Type B pancreatic cell (in vitro differentiated cells): ENCODE measurements at regions not wholly inside any gene's neighbourhood (a gene's known extent, or its start where the extent isn't known, plus 50 kb on each side); places are given as distances from the start of the nearest gene placed in this dataset.

Experiments
- DNase-seq: peaks from one replicate; pipeline ENCODE4 v3.0.0; 2021; ENCODE audit warnings: mixed read lengths; ENCODE audit not compliant: unreplicated experiment; ENCODE audit errors: extremely low spot score
- H3K27ac Mint-ChIP-seq: 2 replicates; pipeline ENCODE4 v1.8.0; 2021; ENCODE audit warnings: mild to moderate bottlenecking, mixed read lengths
- H3K27me3 Mint-ChIP-seq: 2 replicates; pipeline ENCODE4 v1.8.0; 2021; ENCODE audit warnings: mixed read lengths
- H3K36me3 Mint-ChIP-seq: 2 replicates; pipeline ENCODE4 v1.8.0; 2021; ENCODE audit warnings: mixed read lengths
- H3K4me1 Mint-ChIP-seq: one replicate; pipeline ENCODE4 v1.8.0; 2021; ENCODE audit warnings: mixed read lengths; ENCODE audit not compliant: unreplicated experiment
- H3K4me3 Mint-ChIP-seq: 2 replicates; pipeline ENCODE4 v1.8.0; 2021; ENCODE audit warnings: mild to moderate bottlenecking, mixed read lengths
- H3K9me3 Mint-ChIP-seq: 2 replicates; pipeline ENCODE4 v1.8.0; 2021; ENCODE audit warnings: mixed read lengths
- CTCF ChIP-seq: fragments of 200-600 bp; sonication (generic); conservative IDR thresholded peaks from 2 replicates; pipeline ENCODE4 v1.5.0; 2021; ENCODE audit warnings: antibody characterized with exemption, mild to moderate bottlenecking

- H3K9me3 Mint-ChIP-seq, result peaks cover 10% of the 10 kb centered on the region
- no peaks in the 10 kb centered on the region for H3K36me3 Mint-ChIP-seq
- no peaks in the 10 kb centered on the region for H3K4me1 Mint-ChIP-seq
- no peak for TF ChIP-seq CTCF
- H3K4me3 Mint-ChIP-seq, result no peak overlapping the region
- H3K27me3 Mint-ChIP-seq, result no peaks in the 10 kb centered on the region
- DNase-seq, result no peak
- no peak overlapping the region for H3K27ac Mint-ChIP-seq
Observed at GRCh38 chr12:76195920-76196319, 111.4 kb upstream of the NAP1L1 start.

DNA sequence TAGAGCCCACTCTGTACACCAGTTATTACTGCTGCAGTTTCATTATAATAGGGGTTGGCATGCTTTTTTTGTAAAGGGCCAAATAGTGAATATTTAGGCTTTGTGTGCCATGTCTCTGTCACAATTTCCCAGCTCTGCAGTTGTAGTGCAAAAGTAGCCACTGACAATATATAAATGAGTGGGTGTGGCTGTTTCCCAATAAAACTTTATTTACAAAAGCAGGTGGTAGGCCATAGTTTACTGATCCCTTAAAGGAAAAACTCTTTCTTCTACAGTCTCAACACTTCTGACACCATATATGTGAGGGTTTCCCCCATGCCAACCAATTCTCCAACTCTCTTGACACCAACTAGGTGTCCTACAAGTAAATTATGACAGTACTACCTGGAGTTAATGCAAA lies 110.2 kb upstream of the NAP1L1 start:
- H3K4me3 Mint-ChIP-seq, result no peak overlapping the region
- peaks cover 10% of the 10 kb centered on the region for H3K9me3 Mint-ChIP-seq
- H3K27me3 Mint-ChIP-seq, result no peaks in the 10 kb centered on the region
- H3K27ac Mint-ChIP-seq, result no peak overlapping the region
- H3K4me1 Mint-ChIP-seq, result no peaks in the 10 kb centered on the region
- H3K36me3 Mint-ChIP-seq, result no peaks in the 10 kb centered on the region
- DNase-seq, result no peak
- no peak for TF ChIP-seq CTCF

GRCh38 chr12:76193961-76194360 lies 109.5 kb upstream of the NAP1L1 start:
- H3K4me3 Mint-ChIP-seq, result no peak overlapping the region
- no peak for TF ChIP-seq CTCF
- peaks cover 8% of the 10 kb centered on the region for H3K9me3 Mint-ChIP-seq
- H3K4me1 Mint-ChIP-seq, result no peaks in the 10 kb centered on the region
- H3K36me3 Mint-ChIP-seq, result no peaks in the 10 kb centered on the region
- H3K27me3 Mint-ChIP-seq, result no peaks in the 10 kb centered on the region
- no peak for DNase-seq
- no peak overlapping the region for H3K27ac Mint-ChIP-seq

- Mint-ChIP-seq H3K27ac (no peak overlapping the region), H3K27me3 (peaks cover 4% of the 10 kb centered on the region), H3K36me3 (no peaks in the 10 kb centered on the region), H3K4me3 (no peak overlapping the region), H3K9me3 (no peaks in the 10 kb centered on the region), H3K4me1 (no peaks in the 10 kb centered on the region)
- TF ChIP-seq CTCF, result no peak
- DNase-seq, result no peak
Observed at GRCh38 chr12:76192416-76192815, 107.9 kb upstream of the NAP1L1 start.

- H3K27ac Mint-ChIP-seq, result no peak overlapping the region
Observed at GRCh38 chr12:76190299-76190698, 105.8 kb upstream of the NAP1L1 start.

More at GRCh38 chr12:76190299-76190698, 105.8 kb upstream of the NAP1L1 start:
- Mint-ChIP-seq H3K4me3 (no peak overlapping the region), H3K9me3 (no peaks in the 10 kb centered on the region), H3K27me3 (peaks cover 7% of the 10 kb centered on the region), H3K4me1 (no peaks in the 10 kb centered on the region), H3K36me3 (no peaks in the 10 kb centered on the region)
- no peak for DNase-seq
- TF ChIP-seq CTCF, result no peak
